Breast epithelium (tissue), 4 donors: ENCODE measurements at regions not wholly inside any gene's neighbourhood (a gene's known extent, or its start where the extent isn't known, plus 50 kb on each side); places are given as distances from the start of the nearest gene placed in this dataset.

Experiments
- DNase-seq, 2 donors: peaks; one replicate each; pipeline ENCODE4 v3.0.0-alpha.2; 2019; ENCODE audit warnings: low spot score in 2 of 2
- H3K27ac ChIP-seq, 2 donors: fragments of 200-600 bp; sonication (generic) in 1 of 2; one replicate each; pipeline ENCODE4 v1.5.1; 2016 to 2019; ENCODE audit warnings: mild to moderate bottlenecking in 1 of 2
- H3K27me3 ChIP-seq, 2 donors: fragments of 200-600 bp; sonication (generic) in 1 of 2; one replicate each; pipeline versions ENCODE4 v1.5.1 to v1.6.0; 2017 to 2019; ENCODE audit warnings: control low read depth in 1 of 2, mild to moderate bottlenecking in 1 of 2
- H3K36me3 ChIP-seq: fragments of 200-600 bp; one replicate; pipeline ENCODE4 v1.5.1; 2019
- H3K4me1 ChIP-seq, 2 donors: fragments of 200-600 bp; sonication (generic); one replicate each; pipeline ENCODE4 v1.5.1; 2016 to 2019; ENCODE audit warnings: control low read depth in 1 of 2
- H3K4me3 ChIP-seq, 3 donors: fragments of 200-600 bp; sonication (generic); 1 replicate in 2 of 3; 2 replicates in 1 of 3; pipeline ENCODE4 v1.5.1; 2016 to 2019; ENCODE audit warnings: mild to moderate bottlenecking in 3 of 3, moderate library complexity in 2 of 3
- H3K9me3 ChIP-seq, 2 donors: fragments of 200-600 bp; sonication (generic) in 1 of 2; one replicate each; pipeline ENCODE4 v1.5.1; 2016 to 2019; ENCODE audit warnings: control low read depth in 1 of 2
- POLR2A ChIP-seq: fragments of 450-650 bp; IDR thresholded peaks from one replicate; pipeline ENCODE4 v1.6.1; 2016; ENCODE audit warnings: antibody characterized with exemption, mild to moderate bottlenecking, moderate library complexity
- POLR2AphosphoS5 ChIP-seq, 3 donors: sonication (generic); formaldehyde crosslinking; IDR thresholded peaks; one replicate each; pipeline ENCODE4 v1.6.1; 2017; ENCODE audit warnings: antibody characterized with exemption in 3 of 3
- intact Hi-C: fragments of 100-400 bp; cut with DNase I; formaldehyde crosslinking; loops from one replicate; pipeline ENCODE4 v1.15.1; 2023; ENCODE audit warnings: low total_unique reads
- TF ChIP-seq, protein P1 (sequence below), 3 donors: fragments of 450-650 bp; IDR thresholded peaks; one replicate each; pipeline ENCODE4 v1.5.1; 2016 to 2017; ENCODE audit warnings: antibody characterized with exemption in 3 of 3, mild to moderate bottlenecking in 3 of 3, moderate library complexity in 3 of 3

DNA sequence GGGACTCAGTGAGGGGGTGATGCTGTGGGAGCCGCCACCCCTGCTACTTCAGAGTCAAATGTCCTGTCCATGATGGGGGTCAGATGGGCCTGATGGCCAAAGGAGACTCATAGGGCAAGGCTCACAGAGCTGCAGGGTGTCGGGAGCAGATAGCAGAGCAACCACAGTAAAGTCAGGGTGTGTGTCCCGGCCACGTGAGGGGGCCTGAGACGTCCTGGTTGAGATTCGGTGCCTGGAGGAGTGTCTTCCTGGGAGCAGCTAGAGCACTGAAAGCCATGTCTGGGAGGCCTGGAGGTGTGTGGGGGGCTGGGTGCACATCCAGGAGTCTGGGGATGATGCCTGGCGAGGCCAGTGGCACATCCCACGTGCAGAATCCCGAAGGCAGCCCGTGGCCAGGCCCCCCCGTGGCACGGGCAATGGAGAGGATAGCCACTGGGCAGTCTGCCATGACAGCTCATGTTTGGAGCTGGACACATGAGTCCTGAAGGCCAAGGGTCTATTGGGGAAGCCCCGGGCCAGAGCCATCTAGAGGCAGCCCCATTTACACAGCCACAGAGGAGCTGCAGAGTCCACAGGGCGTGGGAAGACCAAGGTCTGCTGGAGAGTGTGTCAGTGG lies 308.0 kb upstream of the SFSWAP start:
- no peak for DNase-seq
- intact Hi-C loops: no loop called here
- peaks cover 1 to 2% of the 10 kb centered on the region in 2 donors for H3K9me3 ChIP-seq
- H3K36me3 ChIP-seq: no peaks in the 10 kb centered on the region
- peaks cover 0 to 9% of the 10 kb centered on the region in 2 donors for H3K27me3 ChIP-seq
- H3K4me1 ChIP-seq: no peaks in the 10 kb centered on the region
- H3K4me3 ChIP-seq: no peak overlapping the region
- H3K27ac ChIP-seq: no peak overlapping the region
- TF ChIP-seq, protein P1, sequence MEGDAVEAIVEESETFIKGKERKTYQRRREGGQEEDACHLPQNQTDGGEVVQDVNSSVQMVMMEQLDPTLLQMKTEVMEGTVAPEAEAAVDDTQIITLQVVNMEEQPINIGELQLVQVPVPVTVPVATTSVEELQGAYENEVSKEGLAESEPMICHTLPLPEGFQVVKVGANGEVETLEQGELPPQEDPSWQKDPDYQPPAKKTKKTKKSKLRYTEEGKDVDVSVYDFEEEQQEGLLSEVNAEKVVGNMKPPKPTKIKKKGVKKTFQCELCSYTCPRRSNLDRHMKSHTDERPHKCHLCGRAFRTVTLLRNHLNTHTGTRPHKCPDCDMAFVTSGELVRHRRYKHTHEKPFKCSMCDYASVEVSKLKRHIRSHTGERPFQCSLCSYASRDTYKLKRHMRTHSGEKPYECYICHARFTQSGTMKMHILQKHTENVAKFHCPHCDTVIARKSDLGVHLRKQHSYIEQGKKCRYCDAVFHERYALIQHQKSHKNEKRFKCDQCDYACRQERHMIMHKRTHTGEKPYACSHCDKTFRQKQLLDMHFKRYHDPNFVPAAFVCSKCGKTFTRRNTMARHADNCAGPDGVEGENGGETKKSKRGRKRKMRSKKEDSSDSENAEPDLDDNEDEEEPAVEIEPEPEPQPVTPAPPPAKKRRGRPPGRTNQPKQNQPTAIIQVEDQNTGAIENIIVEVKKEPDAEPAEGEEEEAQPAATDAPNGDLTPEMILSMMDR (IDR thresholded peaks at IDR 0.05): no peak
- TF ChIP-seq POLR2AphosphoS5 (IDR thresholded peaks at IDR 0.05) (no peak), POLR2A (no peak)

DNA sequence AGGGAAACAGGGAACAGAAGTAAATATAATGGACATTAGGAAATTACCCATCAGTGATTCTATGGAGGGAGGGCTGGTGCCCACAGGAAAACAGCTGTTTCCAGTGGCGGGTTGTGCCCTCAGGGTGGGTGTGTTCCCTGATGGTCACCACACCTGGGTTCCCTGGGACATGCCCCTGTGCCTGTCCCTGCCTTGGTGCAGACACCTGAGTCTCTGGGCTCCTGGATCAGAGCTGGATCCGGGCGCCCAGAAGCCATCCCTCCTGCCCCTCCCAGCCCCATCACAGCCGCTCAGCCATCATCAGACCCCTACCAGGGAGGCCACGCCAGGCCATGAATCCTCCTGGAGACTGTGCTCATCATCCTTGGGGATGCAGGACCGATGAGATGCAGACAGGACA lies 307.2 kb upstream of the SFSWAP start:
- H3K27me3 ChIP-seq: peaks cover 0 to 12% of the 10 kb centered on the region in 2 donors
- H3K36me3 ChIP-seq: no peaks in the 10 kb centered on the region
- DNase-seq: no peak
- no peak overlapping the region for H3K27ac ChIP-seq
- H3K4me3 ChIP-seq: no peak overlapping the region
- no peaks in the 10 kb centered on the region for H3K4me1 ChIP-seq
- no peaks in the 10 kb centered on the region for H3K9me3 ChIP-seq
- TF ChIP-seq POLR2A (no peak), POLR2AphosphoS5 (IDR thresholded peaks at IDR 0.05) (no peak)
- TF ChIP-seq, protein P1 (IDR thresholded peaks at IDR 0.05): no peak
- intact Hi-C loops: no loop called here

DNA sequence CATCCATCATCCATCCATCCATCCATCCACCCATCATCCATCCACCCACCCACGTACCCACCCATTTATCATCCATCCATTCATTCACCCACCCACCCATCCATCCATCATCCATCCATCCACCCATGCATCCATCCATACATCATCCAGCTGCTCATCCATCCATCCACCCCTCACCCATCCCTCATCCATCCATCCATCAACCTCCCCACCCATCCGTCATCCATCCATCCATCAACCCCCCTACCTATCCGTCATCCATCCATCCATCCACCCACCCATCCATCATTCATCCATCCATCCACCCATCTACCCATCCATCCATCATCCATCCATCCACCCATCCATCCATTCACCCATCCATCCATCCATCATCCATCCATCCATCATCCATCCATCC lies 306.2 kb upstream of the SFSWAP start:
- Histone ChIP-seq H3K9me3 (no peaks in the 10 kb centered on the region), H3K4me1 (no peaks in the 10 kb centered on the region), H3K27ac (no peak overlapping the region), H3K36me3 (no peaks in the 10 kb centered on the region), H3K4me3 (no peak overlapping the region), H3K27me3 (peaks cover 0 to 12% of the 10 kb centered on the region in 2 donors)
- intact Hi-C loops: no loop called here
- DNase-seq: no peak
- TF ChIP-seq POLR2AphosphoS5 (IDR thresholded peaks at IDR 0.05): no peak
- no peak for TF ChIP-seq POLR2A
- TF ChIP-seq, protein P1 (IDR thresholded peaks at IDR 0.05): no peak

DNA sequence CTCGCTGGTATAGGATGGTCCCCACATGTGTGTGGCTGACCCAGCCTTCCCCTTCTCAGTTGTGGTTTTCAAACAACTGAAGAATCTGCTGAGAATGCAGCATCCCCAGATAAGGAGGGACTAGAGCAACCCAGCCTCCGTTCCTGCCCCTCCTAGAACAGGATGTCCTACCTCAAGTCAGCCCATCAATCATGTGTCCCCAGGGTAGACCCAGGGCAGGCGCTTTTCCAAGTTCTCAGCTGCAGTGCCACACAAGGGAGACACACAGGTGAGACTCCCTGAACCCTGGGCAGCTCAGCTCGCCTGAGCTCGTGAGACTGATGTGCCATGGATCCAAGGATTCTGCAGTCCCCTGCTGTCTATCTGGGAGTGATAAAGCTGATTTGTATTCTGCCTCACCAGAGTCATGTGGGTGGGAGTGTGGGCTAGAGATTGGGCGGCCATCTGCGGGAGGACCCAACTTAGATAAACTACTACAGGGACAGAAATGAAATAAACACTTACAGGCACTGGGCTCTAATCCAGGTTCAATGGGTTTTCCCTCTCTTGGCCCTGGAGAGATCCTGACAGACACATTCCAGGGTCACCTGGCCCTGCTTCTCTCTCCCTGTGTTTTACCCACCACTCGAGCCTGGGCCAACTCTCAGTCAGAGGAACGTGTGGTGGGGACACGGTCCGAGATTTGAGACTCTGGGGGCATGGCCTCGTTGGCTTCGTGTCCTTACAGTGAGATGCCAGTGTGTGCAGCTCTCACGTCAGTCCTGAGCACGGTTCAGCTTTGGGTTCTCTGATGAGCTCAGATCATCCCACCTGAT lies 303.5 kb upstream of the SFSWAP start:
- TF ChIP-seq POLR2AphosphoS5 (IDR thresholded peaks at IDR 0.05): no peak
- no peak for TF ChIP-seq POLR2A
- TF ChIP-seq, protein P1 (IDR thresholded peaks at IDR 0.05): no peak
- no peak for DNase-seq
- intact Hi-C loops: no loop called here
- Histone ChIP-seq H3K4me1 (no peaks in the 10 kb centered on the region), H3K27ac (no peak overlapping the region), H3K4me3 (no peak overlapping the region), H3K36me3 (no peaks in the 10 kb centered on the region), H3K27me3 (peaks cover 0 to 17% of the 10 kb centered on the region in 2 donors), H3K9me3 (no peaks in the 10 kb centered on the region)

DNA sequence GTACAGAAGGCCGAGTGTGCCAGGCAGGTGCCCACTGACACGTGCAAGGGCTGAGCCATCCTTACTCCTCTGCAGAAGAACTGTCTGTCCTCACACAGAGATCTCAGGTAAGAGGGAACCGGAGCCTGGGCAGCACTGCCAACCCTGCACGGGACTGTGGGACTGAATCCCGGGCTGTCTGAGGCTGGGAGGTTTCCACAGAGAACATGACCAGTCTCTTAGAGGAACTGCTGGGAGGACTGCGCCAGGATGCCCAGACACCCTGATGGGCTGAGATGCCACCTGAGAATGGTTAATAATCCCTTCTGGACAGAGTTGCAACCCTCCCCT lies 302.9 kb upstream of the SFSWAP start:
- Histone ChIP-seq H3K9me3 (no peaks in the 10 kb centered on the region), H3K27me3 (peaks cover 0 to 22% of the 10 kb centered on the region in 2 donors), H3K4me1 (no peaks in the 10 kb centered on the region), H3K27ac (no peak overlapping the region), H3K4me3 (no peak overlapping the region), H3K36me3 (no peaks in the 10 kb centered on the region)
- intact Hi-C loops: no loop called here
- TF ChIP-seq POLR2AphosphoS5 (IDR thresholded peaks at IDR 0.05) (no peak), POLR2A (no peak)
- no peak for DNase-seq
